Sciatic nerve (tissue), 2 donors: ENCODE measurements at regions not wholly inside any gene's neighbourhood (a gene's known extent, or its start where the extent isn't known, plus 50 kb on each side); places are given as distances from the start of the nearest gene placed in this dataset.

Experiments used
- ATAC-seq: fragments of 200-7000 bp; cut with Tn5 transposase; one replicate; pipeline ENCODE4 v1.9.1; 2020; ENCODE audit warnings: mild to moderate bottlenecking, moderate library complexity
- DNase-seq: peaks from one replicate; pipeline ENCODE4 v3.0.0-alpha.2; 2020; ENCODE audit warnings: low spot score
- intact Hi-C: fragments of 100-400 bp; cut with DNase I; formaldehyde crosslinking; loops from one replicate; pipeline ENCODE4 v1.14.2; 2022
- donor health status: DM: no; HTN: no; CAD: no.
- donor health status: DM: no; HTN: no; CAD: no.

DNA sequence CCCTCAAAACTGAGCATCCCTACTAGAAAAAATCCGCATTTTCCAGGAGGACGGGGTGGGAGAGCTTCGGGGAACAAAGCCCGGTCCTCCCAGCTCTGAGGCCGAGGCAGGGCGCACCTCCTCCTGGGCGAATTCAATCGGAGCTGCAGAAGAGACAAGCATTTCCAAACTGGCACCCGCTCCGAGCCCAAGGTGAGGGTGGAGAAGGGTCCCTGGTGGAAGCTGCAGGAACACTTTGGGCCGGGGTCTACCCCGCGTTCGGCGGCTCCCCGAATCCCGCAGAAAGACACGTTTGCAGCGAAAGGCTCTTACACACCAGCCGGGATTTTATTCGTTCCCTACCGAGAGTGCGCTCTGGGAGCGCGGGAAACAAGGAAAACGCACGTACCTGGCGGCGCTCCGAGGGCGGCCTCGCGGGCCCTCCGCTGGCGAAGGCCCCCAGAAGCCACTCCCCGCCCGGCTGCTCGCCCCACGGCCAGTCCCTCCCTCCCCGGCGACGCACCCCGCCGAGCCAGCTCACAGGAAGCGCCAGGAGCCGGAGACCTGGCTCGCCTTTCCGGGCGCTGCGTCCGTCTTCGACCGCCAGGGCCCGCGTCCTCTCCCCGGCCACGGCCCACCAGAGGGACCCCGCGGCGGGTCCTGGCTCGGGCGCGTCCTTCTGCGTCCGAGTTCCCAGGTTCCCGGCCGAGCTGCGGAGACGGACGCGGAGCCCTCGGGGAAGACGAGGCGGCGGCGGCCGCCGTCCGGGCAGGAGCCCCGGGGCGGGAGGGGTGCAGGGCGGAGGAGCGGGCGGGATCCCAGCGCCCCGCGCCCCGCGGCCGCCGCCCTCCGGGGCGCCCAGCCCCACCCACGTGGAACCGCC, 49.8 kb upstream of the BAHCC1 start:
- ATAC-seq (peak; percentile 70), DNase-seq (peak; percentile 91)
- intact Hi-C loops = no loop called here
